ENCODE measurements at regions not wholly inside any gene's neighbourhood (a gene's known extent, or its start where the extent isn't known, plus 50 kb on each side); places are given as distances from the start of the nearest gene placed in this dataset.

GRCh38 chr14:46401066-46401465 lies 250.5 kb downstream of the RPL10L start:
- H3K4me2 ChIP-seq (ENCODE audit: low read length) = no peak overlapping the region
- no peaks in the 10 kb centered on the region for H3K4me1 ChIP-seq (ENCODE audit: insufficient read depth, low read length, poor library complexity, severe bottlenecking)
- no peaks in the 10 kb centered on the region for H3K9me3 ChIP-seq (ENCODE audit: low read length)
- no peak overlapping the region for H2AFZ ChIP-seq (ENCODE audit: low read length)
- H3K27ac ChIP-seq (ENCODE audit: low read depth, low read length, poor library complexity, severe bottlenecking) = no peak overlapping the region
- H3K9me2 ChIP-seq (ENCODE audit: insufficient read depth, low read length) = no peaks in the 10 kb centered on the region
- POLR2A ChIA-PET = no interaction called here
- BruUV-seq (replicated peaks) = no TSS peak
- CTCF ChIA-PET (ENCODE audit: unreplicated experiment) = no interaction called here
- no peak for DNase-seq (ENCODE audit: low spot score)
- H4K20me1 ChIP-seq (ENCODE audit: insufficient read depth, low read length) = no peaks in the 10 kb centered on the region
- intact Hi-C loops (cut with micrococcal nuclease; ENCODE audit: unreplicated experiment) = no loop called here
- TF ChIP-seq EZH2phosphoT487 (IDR thresholded peaks at IDR 0.05; ENCODE audit: borderline replicate concordance, low read depth, low read length) (no peak), CTCF (conservative IDR thresholded peaks at IDR 0.05; ENCODE audit: low read length) (no peak)
- no peaks in the 10 kb centered on the region for H3K79me2 ChIP-seq (ENCODE audit: insufficient read depth, low read depth, low read length)
- H3K4me3 ChIP-seq (ENCODE audit: low read depth, low read length, poor library complexity, severe bottlenecking) = no peak overlapping the region
- no peaks in the 10 kb centered on the region for H3K36me3 ChIP-seq (ENCODE audit: insufficient read depth, low read length)

- Histone ChIP-seq H3K79me2 (ENCODE audit: insufficient read depth, low read depth, low read length) (no peaks in the 10 kb centered on the region), H3K27ac (ENCODE audit: low read depth, low read length, poor library complexity, severe bottlenecking) (no peak overlapping the region), H3K4me3 (ENCODE audit: low read depth, low read length, poor library complexity, severe bottlenecking) (no peak overlapping the region), H3K36me3 (ENCODE audit: insufficient read depth, low read length) (no peaks in the 10 kb centered on the region), H3K4me2 (ENCODE audit: low read length) (no peak overlapping the region), H4K20me1 (ENCODE audit: insufficient read depth, low read length) (no peaks in the 10 kb centered on the region), H3K9me2 (ENCODE audit: insufficient read depth, low read length) (no peaks in the 10 kb centered on the region), H3K9me3 (ENCODE audit: low read length) (no peaks in the 10 kb centered on the region), H2AFZ (ENCODE audit: low read length) (no peak overlapping the region), H3K4me1 (ENCODE audit: insufficient read depth, low read length, poor library complexity, severe bottlenecking) (no peaks in the 10 kb centered on the region)
- CTCF ChIA-PET (ENCODE audit: unreplicated experiment) = no interaction called here
- POLR2A ChIA-PET = no interaction called here
- TF ChIP-seq EZH2phosphoT487 (IDR thresholded peaks at IDR 0.05; ENCODE audit: borderline replicate concordance, low read depth, low read length) = no peak
- TF ChIP-seq CTCF (conservative IDR thresholded peaks at IDR 0.05; ENCODE audit: low read length) = no peak
- intact Hi-C loops (cut with micrococcal nuclease; ENCODE audit: unreplicated experiment) = no loop called here
- DNase-seq (ENCODE audit: low spot score) = no peak
- BruUV-seq (replicated peaks) = no TSS peak
Measured at GRCh38 chr14:46399049-46399448, 252.5 kb downstream of the RPL10L start.

GRCh38 chr14:46384611-46385010 lies 267.0 kb downstream of the RPL10L start:
- H3K4me1 ChIP-seq (ENCODE audit: insufficient read depth, low read length, poor library complexity, severe bottlenecking) = no peaks in the 10 kb centered on the region
- CTCF ChIA-PET (ENCODE audit: unreplicated experiment) = no interaction called here
- no peaks in the 10 kb centered on the region for H3K9me3 ChIP-seq (ENCODE audit: low read length)
- no peak overlapping the region for H2AFZ ChIP-seq (ENCODE audit: low read length)
- DNase-seq (ENCODE audit: low spot score) = no peak
- H3K79me2 ChIP-seq (ENCODE audit: insufficient read depth, low read depth, low read length) = no peaks in the 10 kb centered on the region
- no peak overlapping the region for H3K27ac ChIP-seq (ENCODE audit: low read depth, low read length, poor library complexity, severe bottlenecking)
- no peak overlapping the region for H3K4me2 ChIP-seq (ENCODE audit: low read length)
- intact Hi-C loops (cut with micrococcal nuclease; ENCODE audit: unreplicated experiment) = no loop called here
- no TSS peak for BruUV-seq (replicated peaks)
- POLR2A ChIA-PET = no interaction called here
- no peak overlapping the region for H3K4me3 ChIP-seq (ENCODE audit: low read depth, low read length, poor library complexity, severe bottlenecking)
- H3K9me2 ChIP-seq (ENCODE audit: insufficient read depth, low read length) = no peaks in the 10 kb centered on the region
- TF ChIP-seq CTCF (conservative IDR thresholded peaks at IDR 0.05; ENCODE audit: low read length) (no peak), EZH2phosphoT487 (IDR thresholded peaks at IDR 0.05; ENCODE audit: borderline replicate concordance, low read depth, low read length) (no peak)
- H3K36me3 ChIP-seq (ENCODE audit: insufficient read depth, low read length) = no peaks in the 10 kb centered on the region
- H4K20me1 ChIP-seq (ENCODE audit: insufficient read depth, low read length) = no peaks in the 10 kb centered on the region
